Epidermal melanocyte (primary cell): ENCODE measurements at regions not wholly inside any gene's neighbourhood (a gene's known extent, or its start where the extent isn't known, plus 50 kb on each side); places are given as distances from the start of the nearest gene placed in this dataset.
"Not testable (repeated sequence)": the region's sequence is repeated elsewhere in the genome, so short reads cannot be mapped to it uniquely, and the experiment has no call there.

ENCODE experiments used
- DNase-seq: peaks from one replicate; pipeline ENCODE4 v3.0.0; 2011; ENCODE audit warnings: low spot score; ENCODE audit not compliant: insufficient read length

GRCh38 chr18:71374294-71375000, 1085.6 kb downstream of the SOCS6 start:
- no peak for DNase-seq

DNA sequence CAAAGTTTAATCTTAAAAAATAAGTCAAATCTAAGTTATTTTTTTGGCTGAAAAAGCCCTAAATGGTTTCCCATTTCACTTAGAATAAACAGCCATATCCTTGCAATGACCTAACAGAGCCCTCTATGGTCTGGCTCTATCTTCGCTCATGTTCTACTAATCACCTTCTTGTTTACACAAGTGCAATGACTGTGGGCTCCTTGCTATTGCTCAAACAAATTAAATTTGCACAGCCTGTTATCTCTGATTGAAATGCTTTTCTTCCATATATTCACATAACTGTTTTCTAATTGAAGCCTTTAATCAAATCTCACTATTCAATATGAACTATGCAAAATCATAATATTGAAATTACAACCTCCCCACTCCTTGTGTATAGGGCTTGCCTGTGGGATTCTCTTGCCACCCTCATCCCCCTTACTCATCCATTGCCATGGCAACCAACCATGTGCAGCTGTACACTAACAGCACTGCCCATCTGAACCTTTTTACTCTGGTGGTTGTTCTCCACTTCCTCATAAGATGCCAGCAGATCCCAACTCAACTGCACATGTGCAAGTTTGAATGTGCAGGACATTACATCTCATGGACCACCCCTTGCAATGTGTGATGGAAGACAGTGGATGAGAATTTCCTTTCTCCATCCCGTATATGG, 1083.2 kb downstream of the SOCS6 start:
- no peak for DNase-seq

GRCh38 chr18:71370671-71371445, 1082.0 kb downstream of the SOCS6 start:
- no peak for DNase-seq

DNA sequence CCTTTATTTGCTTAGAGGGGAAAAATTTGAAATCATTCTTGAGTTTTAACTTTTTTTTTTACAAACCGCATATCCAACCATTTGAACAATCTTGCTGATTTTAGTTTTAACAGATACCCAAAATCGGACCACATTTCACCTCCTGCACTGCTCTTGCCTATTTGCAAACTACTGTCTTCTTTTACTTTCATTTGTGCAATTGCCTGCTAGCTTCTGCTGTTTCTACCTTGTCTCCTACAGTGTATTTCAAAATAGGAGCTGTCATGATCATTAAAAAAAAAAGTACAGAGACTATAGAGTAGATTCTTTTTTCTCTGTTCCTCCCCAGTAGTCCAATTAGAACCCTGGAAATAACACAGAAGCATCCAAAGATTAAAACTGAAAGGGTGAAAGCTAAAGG, 1081.2 kb downstream of the SOCS6 start:
- no peak for DNase-seq

- no peak for DNase-seq
These were observed 1073.3 kb downstream of the SOCS6 start for GRCh38 chr18:71362140-71362539.

- not testable (repeated sequence) for DNase-seq
These were observed 1066.8 kb downstream of the SOCS6 start for GRCh38 chr18:71355599-71355998.

DNA sequence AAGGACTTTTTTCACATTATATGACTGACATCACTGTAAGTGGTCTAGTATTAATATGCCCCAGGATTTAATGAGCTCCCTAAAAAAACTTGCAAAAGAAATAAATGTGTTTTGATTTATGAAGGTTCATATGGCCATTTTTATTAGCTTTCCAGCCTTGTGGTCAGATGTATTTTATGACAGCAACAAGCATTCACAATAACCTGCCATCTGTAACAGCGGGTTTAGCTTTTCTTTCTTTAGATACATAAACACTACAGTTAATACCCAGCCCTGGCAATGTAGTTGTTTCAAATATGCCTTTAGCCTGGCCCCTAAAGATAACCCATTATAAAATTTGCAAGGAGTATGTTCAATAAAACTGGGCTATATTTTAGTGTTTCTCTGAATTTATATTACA, 1063.8 kb downstream of the SOCS6 start:
- no peak for DNase-seq

- DNase-seq = no peak
These were observed 1047.8 kb downstream of the SOCS6 start for GRCh38 chr18:71336576-71337210.

DNA sequence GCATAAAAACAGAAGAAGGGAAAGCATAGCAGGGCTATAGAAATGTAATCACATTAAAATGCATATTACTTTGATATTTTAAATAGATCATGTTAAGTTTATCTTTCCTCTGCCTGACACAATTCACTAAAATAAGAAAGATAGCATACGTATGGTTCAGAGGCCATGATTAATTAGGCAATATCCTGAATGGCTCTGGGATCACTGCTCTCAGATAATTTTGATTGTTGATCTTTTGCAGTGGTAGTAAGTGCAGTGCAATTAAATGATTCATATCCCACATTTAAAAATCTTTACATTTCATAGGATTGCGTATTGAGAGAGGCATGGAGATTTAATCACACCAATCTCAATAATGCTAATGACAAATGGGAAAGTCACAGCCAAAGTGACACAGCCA, 1040.7 kb downstream of the SOCS6 start:
- no peak for DNase-seq

DNA sequence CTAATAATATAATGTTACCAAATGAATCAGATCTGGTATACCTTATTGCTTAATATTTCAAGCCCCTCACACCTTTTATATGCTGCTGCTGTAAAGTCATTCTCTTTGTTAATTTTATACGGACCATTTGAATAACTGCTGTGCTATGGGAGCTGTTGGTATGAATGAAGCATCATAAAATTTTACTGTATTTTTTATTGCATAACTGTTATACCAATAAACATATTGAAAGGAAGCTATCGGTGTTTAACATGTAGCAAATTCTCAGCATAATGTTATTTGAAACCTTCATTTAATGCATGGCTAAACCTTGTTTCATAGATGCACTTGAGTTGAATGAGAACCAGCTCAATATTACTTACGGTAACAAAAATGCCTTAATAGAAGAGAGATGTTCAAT, 1040.3 kb downstream of the SOCS6 start:
- DNase-seq = no peak

GRCh38 chr18:71327850-71328249, 1039.0 kb downstream of the SOCS6 start:
- no peak for DNase-seq

GRCh38 chr18:71327441-71327840, 1038.6 kb downstream of the SOCS6 start:
- no peak for DNase-seq

DNA sequence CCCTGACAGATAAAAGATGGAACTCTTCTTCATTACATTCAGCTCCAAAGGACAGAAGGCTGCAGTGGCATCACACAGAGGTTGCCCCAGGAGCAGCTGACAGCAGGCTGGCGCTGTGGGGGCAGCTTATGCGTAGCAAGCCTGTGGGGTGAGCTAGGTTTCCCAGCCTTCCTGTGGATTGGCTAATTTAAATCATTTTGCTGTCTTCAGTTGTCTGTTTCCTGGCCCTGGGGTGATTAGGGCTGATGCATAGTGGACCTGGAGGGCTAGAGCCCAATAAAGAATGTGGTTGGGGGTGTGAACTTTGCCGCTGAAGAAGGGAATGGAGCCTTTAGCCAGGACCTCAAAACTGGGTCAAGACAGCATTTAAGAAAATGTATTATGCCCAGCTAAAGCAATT, 1038.0 kb downstream of the SOCS6 start:
- DNase-seq = no peak

DNA sequence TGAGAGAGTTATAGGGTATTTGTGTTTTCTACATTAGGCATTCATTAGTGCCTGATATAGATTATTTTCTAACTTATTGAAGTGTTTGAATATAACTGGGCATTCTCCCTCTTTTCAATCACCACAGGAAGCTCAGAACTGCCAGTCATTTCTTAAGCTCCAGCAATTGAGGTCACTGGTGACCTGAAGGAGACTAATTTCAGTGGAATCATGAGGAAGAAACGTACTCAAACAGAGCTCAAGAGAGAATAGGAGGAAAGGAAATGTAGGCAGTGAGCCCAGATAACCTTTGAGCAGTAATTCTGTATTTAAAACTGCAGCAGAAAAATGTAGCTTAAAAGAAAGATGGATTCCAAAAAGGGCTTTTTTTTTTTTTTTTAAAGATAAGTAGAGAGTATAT, 1035.5 kb downstream of the SOCS6 start:
- DNase-seq = no peak

DNA sequence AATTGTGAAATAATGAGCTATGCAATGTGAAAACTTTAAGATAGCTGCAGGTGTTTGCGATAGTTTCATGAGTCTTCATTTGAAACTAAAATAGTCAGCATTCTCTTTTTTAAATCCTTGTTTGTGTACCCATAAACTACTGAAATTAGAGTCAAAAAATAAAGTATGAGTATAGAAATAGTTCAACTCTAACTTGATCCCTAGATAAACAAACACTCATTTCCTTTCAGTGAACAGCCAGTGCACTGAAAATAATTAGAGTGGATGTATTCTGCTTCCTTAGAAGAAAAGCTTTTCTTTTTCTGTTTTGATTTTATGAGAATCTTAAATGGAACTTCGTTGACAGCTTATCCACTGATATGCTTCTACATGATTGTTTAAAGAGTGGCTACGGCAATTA, 1033.4 kb downstream of the SOCS6 start:
- DNase-seq = no peak

DNA sequence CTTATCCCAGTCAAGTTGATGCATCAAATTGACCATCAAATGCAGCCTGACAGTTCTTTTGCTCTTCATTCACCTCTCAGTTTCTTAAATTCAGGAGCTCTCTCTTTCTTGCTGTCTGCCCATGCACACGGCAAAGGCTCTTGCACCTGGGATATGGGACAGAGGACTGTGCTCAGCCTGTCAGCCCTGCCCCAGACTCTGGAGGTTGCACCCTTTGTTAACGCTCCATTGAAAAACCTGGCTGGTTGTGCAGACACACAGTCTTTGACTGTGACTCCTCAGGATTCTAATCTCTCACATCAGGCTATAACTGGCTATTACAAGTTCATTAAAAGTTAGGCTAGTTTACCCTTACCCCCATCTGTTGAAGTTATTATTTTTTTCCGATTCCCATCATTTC, 1032.5 kb downstream of the SOCS6 start:
- DNase-seq = no peak

DNA sequence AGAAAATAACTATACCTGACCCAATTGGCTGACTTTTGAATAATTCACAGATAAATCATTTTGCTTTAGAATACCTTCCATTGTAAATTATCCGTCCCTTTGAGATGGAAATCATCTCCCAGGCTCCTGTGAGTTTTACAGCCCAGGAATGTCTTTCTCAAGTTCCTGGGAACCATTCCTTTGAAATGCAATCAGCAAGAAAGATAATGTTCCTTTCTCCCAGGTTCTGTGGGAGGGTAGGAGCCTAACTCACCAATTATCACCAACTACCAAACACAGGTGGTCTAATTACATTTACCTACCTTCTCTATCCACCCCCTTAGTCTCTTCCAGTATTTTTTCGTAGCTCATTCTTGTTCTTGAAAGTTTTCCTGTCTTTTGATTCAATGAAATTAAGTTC, 1016.0 kb downstream of the SOCS6 start:
- DNase-seq = no peak

- DNase-seq = not testable (repeated sequence)
These were observed 1014.9 kb downstream of the SOCS6 start for GRCh38 chr18:71303743-71304142.

GRCh38 chr18:71301596-71301995, 1012.8 kb downstream of the SOCS6 start:
- DNase-seq = no peak

DNA sequence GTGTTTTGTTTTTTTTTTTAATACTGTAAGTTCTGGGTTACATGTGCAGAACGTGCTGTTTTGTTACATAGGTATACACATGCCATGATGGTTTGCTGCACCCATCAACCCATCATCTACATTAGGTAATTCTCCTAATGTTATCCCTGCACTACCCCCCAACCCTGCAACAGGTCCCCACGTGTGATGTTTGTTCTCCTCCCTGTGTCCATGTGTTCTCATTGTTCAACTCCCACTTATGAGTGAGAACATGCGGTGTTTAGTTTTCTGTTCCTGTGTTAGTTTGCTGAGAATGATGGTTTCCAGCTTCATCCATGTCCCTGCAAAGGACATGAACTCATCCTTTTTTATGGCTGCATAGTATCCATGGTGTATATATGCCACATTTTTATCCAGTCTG, 1005.4 kb downstream of the SOCS6 start:
- not testable (repeated sequence) for DNase-seq

DNA sequence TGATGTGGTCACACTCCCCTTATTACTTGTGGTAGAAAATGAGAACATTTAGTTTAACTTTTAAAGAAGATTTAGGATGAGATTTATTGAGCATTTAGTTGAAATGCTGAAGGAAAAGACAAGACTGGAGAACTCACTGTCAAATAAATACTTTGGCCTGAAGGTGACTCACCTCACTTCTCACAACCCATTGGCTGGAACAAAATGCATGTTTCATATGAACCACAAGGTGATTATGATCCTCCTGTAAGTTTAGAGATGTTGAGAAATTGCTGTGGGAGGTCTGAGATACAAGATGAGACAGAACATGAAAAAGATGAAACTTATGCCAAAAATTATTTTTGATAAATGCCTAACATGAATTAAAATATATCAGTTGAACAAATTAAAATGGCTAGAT, 1004.5 kb downstream of the SOCS6 start:
- DNase-seq = no peak

DNA sequence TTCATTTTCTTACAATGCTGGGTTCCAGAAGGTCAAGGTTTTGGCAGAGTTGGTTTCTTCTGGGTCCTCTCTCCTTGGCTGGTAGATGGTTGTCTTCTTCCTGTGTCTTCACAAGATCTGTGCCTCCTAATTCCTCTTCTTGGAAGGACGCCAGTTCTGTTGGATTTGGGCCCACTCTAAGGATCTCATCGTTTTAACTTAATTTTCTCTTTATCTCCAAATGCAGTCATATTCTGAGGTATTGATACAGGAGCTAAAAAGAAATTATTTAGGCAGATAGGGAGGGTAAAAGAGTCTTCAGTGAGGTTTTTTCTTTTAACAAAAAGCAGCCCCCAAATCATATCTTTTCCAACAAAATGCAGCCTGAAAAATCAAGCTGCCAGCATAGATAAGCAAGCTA, 998.4 kb downstream of the SOCS6 start:
- no peak for DNase-seq
